Spleen (tissue), 7 donors: ENCODE measurements at regions not wholly inside any gene's neighbourhood (a gene's known extent, or its start where the extent isn't known, plus 50 kb on each side); places are given as distances from the start of the nearest gene placed in this dataset.

ENCODE experiments used
- POLR2A ChIP-seq, 3 donors: fragments of 450-650 bp; IDR thresholded peaks; one replicate each; pipeline ENCODE4 v1.5.1; 2017; ENCODE audit warnings: antibody characterized with exemption in 3 of 3, mild to moderate bottlenecking in 1 of 3
- TF ChIP-seq, protein P1 (sequence below), 11 experiments: fragments of 200-600 bp in 7 of 11; fragments of 450-650 bp in 4 of 11; sonication (generic) in 4 of 11; IDR thresholded peaks in 8 of 11; conservative IDR thresholded peaks in 3 of 11; 1 replicate in 7 of 11; 2 replicates in 4 of 11; pipeline versions ENCODE4 v1.4.0 to v1.8.0; 2016 to 2021; ENCODE audit warnings: antibody characterized with exemption in 11 of 11, inconsistent platforms in 4 of 11, mild to moderate bottlenecking in 1 of 11
- donor health status: DM: no; HTN: no; CAD: no; lungs with moderate emphysema.
- donor health status: DM: no; HTN: no; CAD: no.
- donor health status: DM: no; HTN: no; CAD: no.

DNA sequence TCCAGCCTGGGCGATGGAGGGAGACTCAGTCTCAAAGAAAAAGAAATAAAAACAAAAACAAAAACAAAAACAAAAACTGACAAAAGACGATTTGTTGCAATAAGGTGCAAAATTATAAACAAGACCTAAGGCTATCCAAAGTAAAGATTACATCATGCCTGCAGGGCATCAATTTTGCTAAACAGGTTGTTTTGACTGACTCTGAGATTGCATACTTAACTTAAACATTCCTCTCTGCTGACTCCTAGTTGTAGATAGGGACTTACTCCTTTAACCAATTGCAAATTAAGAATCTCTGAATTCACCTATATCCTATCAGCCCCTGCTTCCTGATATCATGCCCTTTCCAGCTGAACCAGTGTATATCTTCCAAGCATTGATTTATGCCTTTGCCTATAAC, 2687.3 kb downstream of the PCDH7 start:
- TF ChIP-seq, protein P1, sequence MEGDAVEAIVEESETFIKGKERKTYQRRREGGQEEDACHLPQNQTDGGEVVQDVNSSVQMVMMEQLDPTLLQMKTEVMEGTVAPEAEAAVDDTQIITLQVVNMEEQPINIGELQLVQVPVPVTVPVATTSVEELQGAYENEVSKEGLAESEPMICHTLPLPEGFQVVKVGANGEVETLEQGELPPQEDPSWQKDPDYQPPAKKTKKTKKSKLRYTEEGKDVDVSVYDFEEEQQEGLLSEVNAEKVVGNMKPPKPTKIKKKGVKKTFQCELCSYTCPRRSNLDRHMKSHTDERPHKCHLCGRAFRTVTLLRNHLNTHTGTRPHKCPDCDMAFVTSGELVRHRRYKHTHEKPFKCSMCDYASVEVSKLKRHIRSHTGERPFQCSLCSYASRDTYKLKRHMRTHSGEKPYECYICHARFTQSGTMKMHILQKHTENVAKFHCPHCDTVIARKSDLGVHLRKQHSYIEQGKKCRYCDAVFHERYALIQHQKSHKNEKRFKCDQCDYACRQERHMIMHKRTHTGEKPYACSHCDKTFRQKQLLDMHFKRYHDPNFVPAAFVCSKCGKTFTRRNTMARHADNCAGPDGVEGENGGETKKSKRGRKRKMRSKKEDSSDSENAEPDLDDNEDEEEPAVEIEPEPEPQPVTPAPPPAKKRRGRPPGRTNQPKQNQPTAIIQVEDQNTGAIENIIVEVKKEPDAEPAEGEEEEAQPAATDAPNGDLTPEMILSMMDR (IDR thresholded peaks at IDR 0.05 in 8 of 11, conservative IDR thresholded peaks at IDR 0.05 in 3 of 11) = no peak
- no peak for TF ChIP-seq POLR2A (IDR thresholded peaks at IDR 0.05)
